ENCODE measurements at regions not wholly inside any gene's neighbourhood (a gene's known extent, or its start where the extent isn't known, plus 50 kb on each side); places are given as distances from the start of the nearest gene placed in this dataset.

GRCh38 chr14:54117396-54117795, 160.8 kb upstream of the BMP4 start:
- no peak overlapping the region for H2AFZ ChIP-seq (ENCODE audit: insufficient read depth, low read depth, low read length, poor library complexity, severe bottlenecking)
- no peak overlapping the region for H3K9ac ChIP-seq (ENCODE audit: insufficient read depth, low read length, poor library complexity, severe bottlenecking)
- H3K4me1 ChIP-seq (ENCODE audit: control insufficient read depth in 1 of 2, insufficient read depth in 2 of 2, low read length in 2 of 2), result no peaks in the 10 kb centered on the region
- Mint-ChIP-seq H3K36me3 (no peaks in the 10 kb centered on the region), H3K4me3 (no peak overlapping the region), H3K27ac (no peak overlapping the region), H3K27me3 (ENCODE audit: low read depth in 3 of 3) (peaks cover 0 to 2% (median 0%) of the 10 kb centered on the region in 3 donors), H3K9me3 (peaks cover 0 to 5% (median 1%) of the 10 kb centered on the region in 7 donors), H3K4me1 (no peaks in the 10 kb centered on the region)
- no peaks in the 10 kb centered on the region for H3K79me2 ChIP-seq (ENCODE audit: insufficient read depth, low read length)
- H3K9me3 ChIP-seq (replicated peaks in 1 of 2; ENCODE audit: control insufficient read depth in 1 of 2, insufficient read depth in 1 of 2, low read length in 2 of 2), result no peaks in the 10 kb centered on the region
- intact Hi-C loops (cut with micrococcal nuclease), result no loop called here
- H3K27me3 ChIP-seq (ENCODE audit: control insufficient read depth in 2 of 2, insufficient read depth in 2 of 2, low read length in 2 of 2), result no peaks in the 10 kb centered on the region
- no CpG with 5 or more reads among the region's 3 CpGs for WGBS (ENCODE audit: insufficient coverage)
- DNase-seq, result no peak
- H3K4me2 ChIP-seq (replicated peaks; ENCODE audit: extremely low read depth, low read length, poor library complexity, severe bottlenecking), result no peak overlapping the region
- H3K27ac ChIP-seq (ENCODE audit: low read depth in 1 of 2, low read length in 2 of 2), result no peak overlapping the region
- no peak for TF ChIP-seq CTCF (IDR thresholded peaks at IDR 0.05)
- H4K20me1 ChIP-seq (ENCODE audit: insufficient read depth, low read length), result no peaks in the 10 kb centered on the region
- H3K4me3 ChIP-seq (replicated peaks in 1 of 3; ENCODE audit: low read depth in 2 of 3, low read length in 3 of 3), result no peak overlapping the region
- no peaks in the 10 kb centered on the region for H3K36me3 ChIP-seq (replicated peaks in 1 of 2; ENCODE audit: control insufficient read depth in 1 of 2, insufficient read depth in 2 of 2, low read length in 2 of 2)

- Histone ChIP-seq H3K9me3 (replicated peaks in 1 of 2; ENCODE audit: control insufficient read depth in 1 of 2, insufficient read depth in 1 of 2, low read length in 2 of 2) (no peaks in the 10 kb centered on the region), H3K4me1 (ENCODE audit: control insufficient read depth in 1 of 2, insufficient read depth in 2 of 2, low read length in 2 of 2) (no peaks in the 10 kb centered on the region), H3K4me2 (replicated peaks; ENCODE audit: extremely low read depth, low read length, poor library complexity, severe bottlenecking) (no peak overlapping the region), H3K36me3 (replicated peaks in 1 of 2; ENCODE audit: control insufficient read depth in 1 of 2, insufficient read depth in 2 of 2, low read length in 2 of 2) (no peaks in the 10 kb centered on the region), H3K4me3 (replicated peaks in 1 of 3; ENCODE audit: low read depth in 2 of 3, low read length in 3 of 3) (no peak overlapping the region), H3K27me3 (ENCODE audit: control insufficient read depth in 2 of 2, insufficient read depth in 2 of 2, low read length in 2 of 2) (no peaks in the 10 kb centered on the region), H3K79me2 (ENCODE audit: insufficient read depth, low read length) (no peaks in the 10 kb centered on the region), H4K20me1 (ENCODE audit: insufficient read depth, low read length) (no peaks in the 10 kb centered on the region), H2AFZ (ENCODE audit: insufficient read depth, low read depth, low read length, poor library complexity, severe bottlenecking) (no peak overlapping the region), H3K9ac (ENCODE audit: insufficient read depth, low read length, poor library complexity, severe bottlenecking) (no peak overlapping the region), H3K27ac (ENCODE audit: low read depth in 1 of 2, low read length in 2 of 2) (no peak overlapping the region)
- intact Hi-C loops (cut with micrococcal nuclease), result no loop called here
- Mint-ChIP-seq H3K36me3 (no peaks in the 10 kb centered on the region), H3K9me3 (peaks cover 0 to 4% (median 1%) of the 10 kb centered on the region in 7 donors), H3K4me1 (no peaks in the 10 kb centered on the region), H3K27me3 (ENCODE audit: low read depth in 3 of 3) (peaks cover 0 to 2% (median 0%) of the 10 kb centered on the region in 3 donors), H3K27ac (no peak overlapping the region), H3K4me3 (no peak overlapping the region)
- DNase-seq, result no peak
- no CpG with 5 or more reads among the region's 3 CpGs for WGBS (ENCODE audit: insufficient coverage)
- TF ChIP-seq CTCF (IDR thresholded peaks at IDR 0.05), result no peak
Measured at GRCh38 chr14:54117924-54118323, 161.3 kb upstream of the BMP4 start.

Measured in CD14-positive monocyte (primary cell).